HG03139 (cell line): ENCODE measurements at regions not wholly inside any gene's neighbourhood (a gene's known extent, or its start where the extent isn't known, plus 50 kb on each side); places are given as distances from the start of the nearest gene placed in this dataset.
"Not testable (repeated sequence)": the region's sequence is repeated elsewhere in the genome, so short reads cannot be mapped to it uniquely, and the experiment has no call there.

Experiments
- ATAC-seq: cut with Tn5 transposase; IDR thresholded peaks from one replicate; pipeline ENCODE4 v1.9.1; 2021; ENCODE audit not compliant: unreplicated experiment

- ATAC-seq: no peak
Observed at GRCh38 chr3:181549266-181549665, 162.5 kb upstream of the SOX2 start.

- no peak for ATAC-seq
Observed at GRCh38 chr3:181541414-181541813, 170.3 kb upstream of the SOX2 start.

GRCh38 chr3:181534781-181535221 is 176.9 kb upstream of the SOX2 start:
- no peak for ATAC-seq

- ATAC-seq: no peak
Observed at GRCh38 chr3:181533811-181534210, 177.9 kb upstream of the SOX2 start.

GRCh38 chr3:181530584-181530983 is 181.1 kb upstream of the SOX2 start:
- no peak for ATAC-seq

GRCh38 chr3:181521831-181522230 is 189.9 kb upstream of the SOX2 start:
- no peak for ATAC-seq

GRCh38 chr3:181518222-181518621 is 193.5 kb upstream of the SOX2 start:
- no peak for ATAC-seq

- ATAC-seq: no peak
Observed at GRCh38 chr3:181512787-181513186, 198.9 kb upstream of the SOX2 start.

- no peak for ATAC-seq
Observed at GRCh38 chr3:181510500-181510899, 201.2 kb upstream of the SOX2 start.

- no peak for ATAC-seq
Observed at GRCh38 chr3:181497358-181497757, 214.4 kb upstream of the SOX2 start.

- ATAC-seq: no peak
Observed at GRCh38 chr3:181493423-181493822, 218.3 kb upstream of the SOX2 start.

- ATAC-seq: no peak
Observed at GRCh38 chr3:181488536-181488935, 223.2 kb upstream of the SOX2 start.

GRCh38 chr3:181487236-181487978 is 224.3 kb upstream of the SOX2 start:
- ATAC-seq: no peak

GRCh38 chr3:181486141-181486885 is 225.4 kb upstream of the SOX2 start:
- no peak for ATAC-seq

- ATAC-seq: no peak
Observed at GRCh38 chr3:181484026-181484425, 227.7 kb upstream of the SOX2 start.

- not testable (repeated sequence) for ATAC-seq
Observed at GRCh38 chr3:181475146-181475545, 236.6 kb upstream of the SOX2 start.

GRCh38 chr3:181470349-181470748 is 241.4 kb upstream of the SOX2 start:
- no peak for ATAC-seq

GRCh38 chr3:181464033-181464694 is 247.6 kb upstream of the SOX2 start:
- no peak for ATAC-seq

- ATAC-seq: no peak
Observed at GRCh38 chr3:181461381-181461780, 250.3 kb upstream of the SOX2 start.

GRCh38 chr3:181459516-181459915 is 252.2 kb upstream of the SOX2 start:
- no peak for ATAC-seq

GRCh38 chr3:181458857-181459256 is 252.9 kb upstream of the SOX2 start:
- ATAC-seq: no peak

GRCh38 chr3:181457756-181458155 is 254.0 kb upstream of the SOX2 start:
- ATAC-seq: no peak
